ENCODE measurements at regions not wholly inside any gene's neighbourhood (a gene's known extent, or its start where the extent isn't known, plus 50 kb on each side); places are given as distances from the start of the nearest gene placed in this dataset.
A peak's percentile ranks its signal among the peaks of the same experiment; 100 is the strongest.

DNA sequence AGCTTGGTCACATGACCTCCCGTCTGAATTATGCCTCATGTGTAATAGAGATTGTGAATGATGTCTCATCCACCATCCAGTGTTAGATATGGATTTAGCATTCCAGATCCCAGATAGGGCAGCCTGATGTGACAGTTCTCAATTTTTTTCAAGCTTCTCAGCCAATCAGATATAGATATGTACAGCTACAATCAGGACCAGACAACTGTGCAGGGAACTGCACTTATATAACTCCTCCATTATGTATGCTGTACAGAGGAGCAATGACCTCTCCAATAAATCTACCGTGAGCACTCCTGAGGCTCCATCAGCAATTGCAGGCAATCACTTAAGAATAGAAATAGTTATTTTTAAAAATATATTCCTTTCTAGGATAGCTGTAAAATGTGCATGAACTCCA, 722.8 kb upstream of the SOX9 start:
- no peaks in the 10 kb centered on the region for H3K4me1 ChIP-seq
- TF ChIP-seq POLR2A (IDR thresholded peaks at IDR 0.05), result no peak
- TF ChIP-seq, protein P1, sequence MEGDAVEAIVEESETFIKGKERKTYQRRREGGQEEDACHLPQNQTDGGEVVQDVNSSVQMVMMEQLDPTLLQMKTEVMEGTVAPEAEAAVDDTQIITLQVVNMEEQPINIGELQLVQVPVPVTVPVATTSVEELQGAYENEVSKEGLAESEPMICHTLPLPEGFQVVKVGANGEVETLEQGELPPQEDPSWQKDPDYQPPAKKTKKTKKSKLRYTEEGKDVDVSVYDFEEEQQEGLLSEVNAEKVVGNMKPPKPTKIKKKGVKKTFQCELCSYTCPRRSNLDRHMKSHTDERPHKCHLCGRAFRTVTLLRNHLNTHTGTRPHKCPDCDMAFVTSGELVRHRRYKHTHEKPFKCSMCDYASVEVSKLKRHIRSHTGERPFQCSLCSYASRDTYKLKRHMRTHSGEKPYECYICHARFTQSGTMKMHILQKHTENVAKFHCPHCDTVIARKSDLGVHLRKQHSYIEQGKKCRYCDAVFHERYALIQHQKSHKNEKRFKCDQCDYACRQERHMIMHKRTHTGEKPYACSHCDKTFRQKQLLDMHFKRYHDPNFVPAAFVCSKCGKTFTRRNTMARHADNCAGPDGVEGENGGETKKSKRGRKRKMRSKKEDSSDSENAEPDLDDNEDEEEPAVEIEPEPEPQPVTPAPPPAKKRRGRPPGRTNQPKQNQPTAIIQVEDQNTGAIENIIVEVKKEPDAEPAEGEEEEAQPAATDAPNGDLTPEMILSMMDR (IDR thresholded peaks at IDR 0.05), result no peak
- H3K9me3 ChIP-seq, result no peaks in the 10 kb centered on the region
- H3K4me3 ChIP-seq, result no peak overlapping the region
- DNase-seq, result no peak
- H3K27ac ChIP-seq, result no peak overlapping the region
- no peaks in the 10 kb centered on the region for H3K36me3 ChIP-seq
- H3K27me3 ChIP-seq, result no peaks in the 10 kb centered on the region

DNA sequence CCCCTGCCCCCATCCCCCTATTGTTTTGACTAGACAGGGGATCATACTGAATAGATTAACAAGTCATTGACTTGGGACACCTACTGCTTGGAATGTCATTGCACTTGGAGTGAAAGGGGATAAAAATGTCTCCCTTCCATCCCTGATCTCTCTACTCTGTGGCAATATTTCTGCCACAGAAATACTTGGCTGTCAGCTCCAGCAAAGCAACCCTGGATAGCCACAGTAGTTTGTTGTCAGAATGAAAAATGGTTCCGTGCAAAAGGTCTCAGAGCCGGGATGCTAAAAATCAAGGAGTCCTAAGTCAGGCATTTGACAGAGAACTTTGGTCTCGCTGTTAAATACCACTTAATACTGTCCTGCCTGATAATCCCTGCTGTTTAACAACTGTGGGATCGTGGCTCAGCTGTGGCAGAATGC, 722.0 kb upstream of the SOX9 start:
- TF ChIP-seq, protein P1 (IDR thresholded peaks at IDR 0.05), result no peak
- no peak for TF ChIP-seq POLR2A (IDR thresholded peaks at IDR 0.05)

GRCh38 chr17:71399221-71399620, 721.6 kb upstream of the SOX9 start:
- Histone ChIP-seq H3K9me3 (no peaks in the 10 kb centered on the region), H3K27ac (no peak overlapping the region), H3K27me3 (no peaks in the 10 kb centered on the region), H3K4me3 (no peak overlapping the region), H3K36me3 (no peaks in the 10 kb centered on the region), H3K4me1 (no peaks in the 10 kb centered on the region)
- DNase-seq, result no peak
- no peak for TF ChIP-seq POLR2A (IDR thresholded peaks at IDR 0.05)
- TF ChIP-seq, protein P1 (IDR thresholded peaks at IDR 0.05), result no peak

More for the DNA sequence above, 722.0 kb upstream of the SOX9 start:
- no peak for DNase-seq
- no peak overlapping the region for H3K4me3 ChIP-seq
- no peaks in the 10 kb centered on the region for H3K9me3 ChIP-seq
- H3K27ac ChIP-seq, result no peak overlapping the region
- H3K4me1 ChIP-seq, result no peaks in the 10 kb centered on the region
- no peaks in the 10 kb centered on the region for H3K27me3 ChIP-seq
- no peaks in the 10 kb centered on the region for H3K36me3 ChIP-seq

GRCh38 chr17:71399649-71400048, 721.2 kb upstream of the SOX9 start:
- H3K36me3 ChIP-seq, result no peaks in the 10 kb centered on the region
- no peak overlapping the region for H3K27ac ChIP-seq
- no peaks in the 10 kb centered on the region for H3K4me1 ChIP-seq
- no peak overlapping the region for H3K4me3 ChIP-seq
- DNase-seq, result no peak
- TF ChIP-seq, protein P1 (IDR thresholded peaks at IDR 0.05), result no peak
- no peak for TF ChIP-seq POLR2A (IDR thresholded peaks at IDR 0.05)
- no peaks in the 10 kb centered on the region for H3K27me3 ChIP-seq
- no peaks in the 10 kb centered on the region for H3K9me3 ChIP-seq

GRCh38 chr17:71402007-71402406, 718.8 kb upstream of the SOX9 start:
- Histone ChIP-seq H3K27me3 (no peaks in the 10 kb centered on the region), H3K27ac (no peak overlapping the region), H3K36me3 (no peaks in the 10 kb centered on the region), H3K4me1 (no peaks in the 10 kb centered on the region), H3K9me3 (no peaks in the 10 kb centered on the region), H3K4me3 (no peak overlapping the region)
- no peak for TF ChIP-seq POLR2A (IDR thresholded peaks at IDR 0.05)
- TF ChIP-seq, protein P1 (IDR thresholded peaks at IDR 0.05), result no peak
- DNase-seq, result no peak

- Histone ChIP-seq H3K9me3 (no peaks in the 10 kb centered on the region), H3K4me1 (no peaks in the 10 kb centered on the region), H3K4me3 (no peak overlapping the region), H3K36me3 (no peaks in the 10 kb centered on the region), H3K27me3 (no peaks in the 10 kb centered on the region), H3K27ac (no peak overlapping the region)
- TF ChIP-seq POLR2A (IDR thresholded peaks at IDR 0.05), result no peak
- TF ChIP-seq, protein P1 (IDR thresholded peaks at IDR 0.05), result no peak
- peak in 1 of 3 donors; percentile 67 for DNase-seq
These were observed 718.1 kb upstream of the SOX9 start for GRCh38 chr17:71402661-71403141.

All from Peyer's patch (tissue), 4 donors.